ENCODE measurements at regions not wholly inside any gene's neighbourhood (a gene's known extent, or its start where the extent isn't known, plus 50 kb on each side); places are given as distances from the start of the nearest gene placed in this dataset.

GRCh38 chr4:119715490-119716445, 87.2 kb upstream of the PDE5A start:
- no peaks in the 10 kb centered on the region for H3K27me3 ChIP-seq (ENCODE audit: control insufficient read depth in 4 of 4, insufficient read depth in 4 of 4, low read length in 3 of 4)
- TF ChIP-seq HNF4A (conservative IDR thresholded peaks at IDR 0.05) (no peak), ATF3 (IDR thresholded peaks at IDR 0.05) (no peak), SP1 (IDR thresholded peaks at IDR 0.05) (no peak)
- H3K4me1 ChIP-seq (ENCODE audit: control insufficient read depth in 4 of 4, insufficient read depth in 4 of 4, low read length in 3 of 4): no peaks in the 10 kb centered on the region
- no peaks in the 10 kb centered on the region for H3K36me3 ChIP-seq (ENCODE audit: control insufficient read depth in 4 of 4, insufficient read depth in 3 of 4, low read depth in 1 of 4, low read length in 3 of 4)
- H3K9ac ChIP-seq (ENCODE audit: low read depth in 1 of 2, low read length in 2 of 2): no peak overlapping the region
- peaks cover 0 to 6% (median 2%) of the 10 kb centered on the region in 4 donors for H3K9me3 ChIP-seq (ENCODE audit: control insufficient read depth in 4 of 4, low read length in 3 of 4)
- H3K4me3 ChIP-seq (ENCODE audit: low read depth in 1 of 3, low read length in 3 of 3): no peak overlapping the region
- no peak for DNase-seq (ENCODE audit: low spot score)
- 75% methylated on average over 4 of the region's 4 CpGs for WGBS
- no peak overlapping the region for H3K27ac ChIP-seq (ENCODE audit: low read depth in 1 of 2, low read length in 2 of 2)

- no peak overlapping the region for H3K27ac ChIP-seq (ENCODE audit: low read depth in 1 of 2, low read length in 2 of 2)
- DNase-seq (ENCODE audit: low spot score): no peak
These were observed 80.8 kb upstream of the PDE5A start for GRCh38 chr4:119709418-119709817.

More at GRCh38 chr4:119709418-119709817, 80.8 kb upstream of the PDE5A start:
- no peaks in the 10 kb centered on the region for H3K9me3 ChIP-seq (ENCODE audit: control insufficient read depth in 4 of 4, low read length in 3 of 4)
- peaks cover 0 to 10% (median 2%) of the 10 kb centered on the region in 4 donors for H3K4me1 ChIP-seq (ENCODE audit: control insufficient read depth in 4 of 4, insufficient read depth in 4 of 4, low read length in 3 of 4)
- no peaks in the 10 kb centered on the region for H3K36me3 ChIP-seq (ENCODE audit: control insufficient read depth in 4 of 4, insufficient read depth in 3 of 4, low read depth in 1 of 4, low read length in 3 of 4)
- no peaks in the 10 kb centered on the region for H3K27me3 ChIP-seq (ENCODE audit: control insufficient read depth in 4 of 4, insufficient read depth in 4 of 4, low read length in 3 of 4)
- no peak overlapping the region for H3K4me3 ChIP-seq (ENCODE audit: low read depth in 1 of 3, low read length in 3 of 3)
- TF ChIP-seq GABPA (IDR thresholded peaks at IDR 0.05 in 1 of 2, conservative IDR thresholded peaks at IDR 0.05 in 1 of 2): no peak
- TF ChIP-seq ATF3 (IDR thresholded peaks at IDR 0.05): no peak
- no peak for TF ChIP-seq MAX (IDR thresholded peaks at IDR 0.05)
- TF ChIP-seq RAD21 (IDR thresholded peaks at IDR 0.05): no peak
- no peak for TF ChIP-seq FOXA1 (IDR thresholded peaks at IDR 0.05)
- TF ChIP-seq REST (IDR thresholded peaks at IDR 0.05): no peak
- TF ChIP-seq CTCF (IDR thresholded peaks at IDR 0.05; ENCODE audit: low read depth, low read length, missing input control): no peak
- no peak for TF ChIP-seq TAF1 (conservative IDR thresholded peaks at IDR 0.05)
- TF ChIP-seq JUND (IDR thresholded peaks at IDR 0.05): no peak
- no peak for TF ChIP-seq YY1 (IDR thresholded peaks at IDR 0.05)
- TF ChIP-seq HNF4A (conservative IDR thresholded peaks at IDR 0.05): no peak
- no peak for TF ChIP-seq FOXA2 (IDR thresholded peaks at IDR 0.05)
- no peak for TF ChIP-seq EGR1 (IDR thresholded peaks at IDR 0.05; ENCODE audit: low read depth in 2 of 2)
- no peak for TF ChIP-seq NR2F2 (IDR thresholded peaks at IDR 0.05)
- TF ChIP-seq ZBTB33 (IDR thresholded peaks at IDR 0.05): no peak
- no peak for TF ChIP-seq HNF4G (IDR thresholded peaks at IDR 0.05)
- no peak for TF ChIP-seq RXRA (IDR thresholded peaks at IDR 0.05)
- TF ChIP-seq SP1 (IDR thresholded peaks at IDR 0.05): no peak
- WGBS: 82% methylated on average over 2 of the region's 2 CpGs
- H3K9ac ChIP-seq (ENCODE audit: low read depth in 1 of 2, low read length in 2 of 2): no peak overlapping the region
